ENCODE measurements at regions not wholly inside any gene's neighbourhood (a gene's known extent, or its start where the extent isn't known, plus 50 kb on each side); places are given as distances from the start of the nearest gene placed in this dataset.

DNA sequence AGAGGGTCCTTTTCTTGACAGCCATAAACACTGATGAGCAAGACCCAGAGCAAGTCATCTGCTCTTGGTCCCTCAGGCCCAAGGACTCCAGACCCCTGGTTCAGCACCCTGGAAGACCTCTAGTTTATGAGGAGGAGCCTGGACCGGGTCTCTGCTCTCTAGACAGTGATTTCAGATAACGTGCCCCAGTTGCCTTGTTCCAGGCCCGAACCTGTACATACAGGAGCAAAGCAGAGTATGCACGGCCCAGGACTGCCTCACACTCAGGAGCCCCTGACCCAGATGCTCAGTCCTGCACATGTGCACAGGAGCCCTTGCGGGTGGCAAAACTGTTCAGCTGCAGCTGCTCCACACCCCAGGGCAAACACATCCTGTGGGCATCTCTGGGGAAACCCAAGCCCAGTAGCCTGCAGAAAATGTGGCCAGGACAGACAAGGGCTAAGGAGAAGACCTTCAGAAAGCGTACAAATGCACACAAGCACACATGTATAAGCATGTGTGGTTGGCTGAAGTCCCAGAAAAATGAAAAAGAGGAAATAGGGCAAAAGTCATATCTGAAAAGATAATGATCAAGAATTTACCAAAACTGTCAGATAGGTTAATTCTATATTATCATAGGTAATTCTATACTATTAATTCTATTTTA lies 59.9 kb upstream of the CORO2B start:
- intact Hi-C loops (cut with DNase I), result loop anchor here (1.0 kb wide), 1 partner anchor 189 kb away; no protein-coding TSS in a partner anchor
- no peak for DNase-seq

DNA sequence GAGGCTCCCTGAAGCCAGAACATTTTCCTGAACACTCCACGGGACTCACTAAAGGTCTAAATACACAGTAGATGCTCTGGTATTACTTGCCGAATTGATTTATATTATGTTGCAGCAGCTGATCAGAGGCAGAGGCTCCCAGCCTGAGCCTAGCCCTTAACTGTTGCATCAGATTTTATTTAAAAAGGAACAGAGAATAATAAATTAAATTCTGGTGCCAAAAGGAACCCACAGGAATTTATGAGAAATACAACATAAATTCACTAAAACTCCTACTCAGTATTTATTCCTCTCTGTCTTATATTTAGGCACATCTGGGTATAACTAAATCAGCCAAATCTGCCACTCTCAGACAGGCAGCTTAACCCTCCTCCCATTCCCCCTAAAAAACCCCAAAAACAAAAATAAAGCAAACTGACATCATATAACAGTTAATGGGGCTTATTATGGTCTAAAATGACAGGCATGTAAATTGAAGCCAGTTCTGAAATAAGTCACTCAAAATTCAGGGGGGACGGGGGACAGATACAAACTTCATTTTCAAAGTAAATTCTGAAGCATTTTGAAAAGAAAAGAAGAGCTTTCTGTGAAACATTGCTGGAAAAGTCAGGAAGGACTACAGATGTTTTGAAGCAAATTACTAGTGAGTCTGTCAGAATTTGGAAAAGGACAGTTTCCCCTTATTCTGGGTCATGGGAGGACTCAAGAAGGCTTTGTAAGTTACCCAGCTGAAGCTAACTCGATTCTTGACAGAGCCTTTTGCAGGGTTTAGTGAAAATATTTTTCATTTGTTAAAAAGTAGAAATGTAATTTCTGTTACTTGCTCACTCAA lies 53.8 kb upstream of the CORO2B start:
- no peak for DNase-seq
- intact Hi-C loops (cut with DNase I), result no loop called here

DNA sequence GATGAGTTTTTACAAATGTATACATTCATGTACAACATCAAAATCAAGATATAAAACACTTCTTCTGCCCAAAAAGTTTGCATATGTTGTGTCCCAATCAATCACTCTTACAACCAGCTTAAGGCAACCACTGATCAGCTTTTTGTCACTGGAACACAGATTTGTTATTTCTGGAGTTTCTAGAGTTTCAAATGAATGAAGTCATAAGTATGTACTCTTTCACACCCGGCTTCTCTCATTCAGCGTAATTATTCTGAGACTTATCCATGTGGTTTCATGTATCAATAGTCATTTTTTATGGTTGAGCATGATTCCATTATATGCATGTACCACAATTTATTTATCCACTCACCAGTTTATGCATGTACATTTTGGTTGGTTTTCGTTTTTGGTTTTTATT lies 53.0 kb upstream of the CORO2B start:
- no peak for DNase-seq
- intact Hi-C loops (cut with DNase I), result no loop called here

DNA sequence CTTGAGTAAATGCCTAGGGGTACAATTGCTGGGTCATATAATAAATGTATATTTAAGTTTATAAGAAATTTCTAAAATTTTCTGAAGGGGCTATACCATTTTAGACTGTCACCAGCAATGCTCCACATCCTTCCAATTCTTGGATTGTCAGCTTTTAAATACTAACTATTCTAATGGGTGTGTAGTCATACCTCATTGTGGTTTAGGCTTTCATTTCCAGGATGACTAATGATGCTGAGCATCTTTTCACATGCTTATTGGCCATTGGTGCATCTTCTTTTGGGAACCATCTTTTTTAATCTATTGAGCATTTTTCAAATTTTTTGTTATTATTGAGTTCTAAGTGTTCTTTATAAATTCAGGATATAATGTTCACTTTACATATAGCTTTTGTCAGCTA lies 52.5 kb upstream of the CORO2B start:
- intact Hi-C loops (cut with DNase I), result no loop called here
- no peak for DNase-seq

DNA sequence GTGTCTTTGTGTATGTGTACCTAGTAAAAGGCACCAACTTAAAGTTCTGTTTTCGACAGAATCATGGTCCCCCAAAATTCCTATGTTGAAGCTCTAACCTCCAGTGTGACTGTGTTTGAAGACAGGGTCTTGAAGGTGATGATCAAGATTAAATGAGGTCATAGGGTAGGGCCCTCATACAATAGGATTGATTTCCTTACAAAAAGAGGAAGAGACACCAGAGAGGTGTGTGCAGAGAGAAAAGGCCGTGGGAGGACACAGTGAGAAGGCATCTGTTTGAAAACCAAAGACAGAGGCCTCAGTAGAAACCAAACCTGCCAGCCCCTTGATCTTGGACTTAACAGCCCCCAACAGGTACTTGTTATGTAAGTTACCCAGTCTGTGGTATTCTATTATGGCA lies 52.0 kb upstream of the CORO2B start:
- no peak for DNase-seq
- intact Hi-C loops (cut with DNase I), result no loop called here

DNA sequence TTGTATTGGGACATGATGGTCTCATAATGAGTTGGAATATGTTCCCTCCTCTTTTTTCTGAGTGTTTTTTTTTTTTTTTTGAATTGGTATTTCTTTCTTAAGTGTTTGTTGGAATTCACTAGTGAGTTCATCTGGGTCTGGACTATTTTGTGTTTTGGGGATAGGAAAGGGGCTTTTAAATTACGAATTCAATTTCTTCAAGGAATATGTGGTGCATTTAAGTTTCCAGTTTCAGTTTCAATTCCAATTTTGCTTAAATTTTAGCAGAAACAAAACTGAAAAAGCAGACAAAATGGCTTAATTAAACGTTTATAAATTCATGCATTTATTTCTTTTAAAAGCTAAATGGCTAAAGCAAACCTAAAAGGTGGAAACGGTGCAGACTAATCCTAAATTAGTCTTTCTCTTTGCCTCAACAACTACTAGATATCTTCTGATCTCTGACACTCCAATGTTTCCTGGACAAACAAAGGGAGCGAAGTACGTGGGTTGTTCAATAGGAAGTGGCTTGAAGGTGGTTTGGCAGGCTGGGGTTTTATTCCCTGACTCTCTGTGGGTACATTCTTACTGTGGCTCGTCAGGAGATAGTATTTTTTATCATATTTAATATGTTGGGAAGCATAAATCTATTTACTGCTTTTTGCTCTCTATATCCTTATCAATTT lies 50.0 kb upstream of the CORO2B start:
- no peak for DNase-seq

More for the DNA sequence above, 50.0 kb upstream of the CORO2B start:
- intact Hi-C loops (cut with DNase I), result no loop called here
